Motor neuron (in vitro differentiated cells): ENCODE measurements at regions not wholly inside any gene's neighbourhood (a gene's known extent, or its start where the extent isn't known, plus 50 kb on each side); places are given as distances from the start of the nearest gene placed in this dataset.
"Not testable (repeated sequence)": the region's sequence is repeated elsewhere in the genome, so short reads cannot be mapped to it uniquely, and the experiment has no call there.

ENCODE experiments used
- ATAC-seq, 8 experiments: fragments of 200-7000 bp; cut with Tn5 transposase; replicated peaks in 6 of 8; 2 replicates each; pipeline ENCODE4 v1.8.0; 2021; ENCODE audit warnings: mild to moderate bottlenecking in 8 of 8, moderate library complexity in 8 of 8
- H3K27ac ChIP-seq, 2 donors: fragments of 250-450 bp; sonication (Bioruptor Pico); 2 replicates each; pipeline ENCODE4 v1.9.0; 2021; ENCODE audit warnings: antibody characterized with exemption in 2 of 2, mild to moderate bottlenecking in 2 of 2, moderate library complexity in 1 of 2
- H3K4me1 ChIP-seq, 2 donors: fragments of 250-450 bp; sonication (Bioruptor Pico); replicated peaks in 1 of 2; 2 replicates each; pipeline ENCODE4 v1.6.1; 2021; ENCODE audit warnings: antibody characterized with exemption in 2 of 2, mild to moderate bottlenecking in 2 of 2, moderate library complexity in 1 of 2
- H3K4me3 ChIP-seq, 5 donors: fragments of 250-450 bp; sonication (Bioruptor Pico); 2 replicates each; pipeline ENCODE4 v1.9.0; 2021; ENCODE audit warnings: antibody characterized with exemption in 5 of 5, mild to moderate bottlenecking in 5 of 5, moderate library complexity in 4 of 5
- WGBS, 10 experiments: fragments of 450-650 bp; shearing (Covaris generic); methylation state at CpG; one replicate each; pipeline ENCODE4 v1.0.0; 2022; 5-methylcytosine and 5-hydroxymethylcytosine counted together
- in situ Hi-C, 9 experiments: fragments of 400-800 bp; cut with MboI; loops; one replicate each; pipeline ENCODE4 v1.15.0; 2021; ENCODE audit warnings: low sequenced_read_pairs in 9 of 9, low pct_unique_long_range_greater_than_20kb in 2 of 9; ENCODE audit not compliant: unreplicated experiment in 9 of 9

DNA sequence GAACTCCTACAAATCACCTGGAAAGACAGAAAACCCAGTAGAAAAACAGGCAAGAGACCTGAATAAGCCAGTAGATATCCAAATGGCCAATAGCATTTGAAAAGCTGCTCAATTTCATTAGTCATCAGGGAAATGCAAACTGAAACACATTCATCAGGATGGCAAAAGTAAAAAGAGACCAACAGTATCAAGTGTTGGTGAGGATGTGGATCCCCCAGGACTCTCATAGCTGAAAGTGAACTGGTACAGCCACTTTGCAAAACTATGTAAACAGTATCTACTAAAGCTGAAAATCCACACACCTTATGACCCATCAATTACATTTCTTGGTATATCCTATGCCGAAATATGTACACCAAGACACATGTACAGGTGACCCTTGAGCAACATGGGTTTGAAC is 180.4 kb upstream of the IRF2BP2 start:
- ATAC-seq, H3K4me1 ChIP-seq, in situ Hi-C loops, H3K27ac ChIP-seq, H3K4me3 ChIP-seq: not testable (repeated sequence)
- no CpG with 5 or more reads among the region's 1 CpG for WGBS, 10 experiments

DNA sequence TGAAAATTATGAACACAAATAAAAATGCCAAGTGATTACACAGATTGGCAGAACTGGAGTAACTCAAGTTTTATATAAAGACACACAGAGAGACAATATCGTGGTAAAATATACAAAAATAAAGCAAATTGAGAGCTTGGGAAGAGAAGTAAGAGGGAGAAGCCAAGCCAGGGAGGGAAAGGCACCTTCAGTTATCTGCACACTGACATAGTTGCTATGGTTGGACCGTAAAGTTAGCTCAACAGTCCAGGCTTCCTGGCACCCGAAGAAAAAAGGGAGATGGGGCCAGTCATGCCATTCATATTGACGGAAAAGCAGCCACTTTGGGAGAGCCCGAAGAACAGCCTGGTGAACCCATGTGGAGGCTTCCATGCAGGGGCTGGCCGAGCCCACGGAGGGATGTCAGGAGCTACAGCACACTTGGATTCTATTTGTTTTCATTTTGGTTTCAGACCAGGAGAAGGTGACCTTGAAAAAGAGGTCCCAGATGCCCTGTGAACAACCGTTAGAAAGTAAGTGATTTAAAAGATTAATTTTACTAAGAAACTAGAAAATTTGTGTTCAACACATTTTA is 177.1 kb upstream of the IRF2BP2 start:
- ATAC-seq, H3K4me3 ChIP-seq, H3K27ac ChIP-seq, H3K4me1 ChIP-seq, in situ Hi-C loops: not testable (repeated sequence)
- 20 to 100% (median 91%) methylated on average over 1 to 3 of the region's 8 CpGs; no CpG with 5 or more reads in 2 of the 10 experiments for WGBS, 10 experiments

DNA sequence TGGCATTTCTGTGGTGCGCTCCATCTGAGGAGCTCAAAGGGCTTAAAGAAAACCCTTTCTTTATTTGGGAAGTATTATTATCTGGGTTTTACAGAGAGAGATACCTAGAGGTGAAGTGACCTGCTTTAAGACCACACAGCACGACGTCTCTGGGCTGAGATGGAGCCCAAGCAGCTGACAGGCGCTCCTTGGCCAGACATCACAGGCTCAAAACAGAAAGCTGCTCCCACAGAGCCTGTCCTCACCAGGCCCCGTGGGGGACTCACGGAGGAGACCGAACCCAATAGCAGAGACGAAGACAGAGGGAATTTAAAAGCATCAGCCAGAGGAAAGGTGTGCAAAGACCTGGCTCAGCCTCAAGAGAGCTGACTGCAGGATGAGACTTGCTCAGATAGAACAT is 175.9 kb upstream of the IRF2BP2 start:
- no CpG with 5 or more reads among the region's 8 CpGs for WGBS, 10 experiments
- peaks cover 0 to 10% of the 10 kb centered on the region in 2 donors for H3K4me1 ChIP-seq
- H3K27ac ChIP-seq, H3K4me3 ChIP-seq, in situ Hi-C loops, ATAC-seq: not testable (repeated sequence)

- H3K4me1 ChIP-seq = peaks cover 0 to 10% of the 10 kb centered on the region in 2 donors
Measured at GRCh38 chr1:234785471-234785919, 175.5 kb upstream of the IRF2BP2 start.

DNA sequence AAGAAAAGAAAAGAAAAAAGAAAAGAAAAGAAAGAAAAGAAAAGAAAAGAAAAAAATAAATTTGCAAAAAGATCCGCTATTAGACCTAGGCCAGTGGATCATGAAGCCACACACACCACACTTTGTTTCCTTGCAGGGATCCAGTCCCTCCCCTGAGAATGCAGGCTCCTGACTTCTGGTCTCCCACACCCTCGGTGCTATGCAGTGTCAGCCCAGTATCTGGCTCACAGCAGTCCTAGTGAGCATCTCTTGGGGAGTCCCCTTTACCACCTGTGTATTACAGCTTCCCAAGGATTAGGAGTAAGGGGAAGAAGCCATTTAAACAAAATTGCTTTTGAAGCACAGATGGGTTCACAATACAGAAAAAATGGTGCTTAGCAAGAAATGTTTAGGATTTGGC is 174.1 kb upstream of the IRF2BP2 start:
- H3K4me3 ChIP-seq, in situ Hi-C loops, H3K27ac ChIP-seq: not testable (repeated sequence)
- ATAC-seq = peak in 1 of 8 experiments; percentile 17
- WGBS, 10 experiments = 88 to 100% (median 100%) methylated on average over 1 to 2 of the region's 2 CpGs; no CpG with 5 or more reads in 3 of the 10 experiments
- peaks cover 5 to 15% of the 10 kb centered on the region in 2 donors for H3K4me1 ChIP-seq

More at GRCh38 chr1:234785471-234785919, 175.5 kb upstream of the IRF2BP2 start:
- H3K4me3 ChIP-seq, in situ Hi-C loops, H3K27ac ChIP-seq: not testable (repeated sequence)
- 80 to 100% (median 86%) methylated on average over 1 to 8 of the region's 9 CpGs; no CpG with 5 or more reads in 5 of the 10 experiments for whole genome bisulfite sequencing, 10 experiments
- ATAC-seq = peak in 2 of 8 experiments; percentile 14 to 18

DNA sequence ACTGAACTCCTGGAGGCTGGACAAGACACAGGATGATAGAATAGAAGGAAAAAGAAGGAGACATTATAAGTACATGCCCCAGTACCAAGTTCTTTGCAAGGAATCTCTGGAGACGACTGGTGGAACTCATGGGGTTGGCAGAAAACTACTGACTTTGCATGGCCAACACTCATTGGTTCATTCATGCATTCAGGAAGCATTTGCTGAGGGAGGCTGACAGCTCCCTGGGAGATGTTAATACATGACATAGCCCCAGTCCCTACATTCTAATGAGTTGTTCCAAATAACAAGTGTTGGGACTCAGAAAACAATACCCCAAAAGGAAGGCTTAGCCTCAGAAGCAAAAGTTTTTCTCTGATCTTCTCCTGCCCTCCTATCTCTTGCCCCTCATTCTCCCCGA is 172.8 kb upstream of the IRF2BP2 start:
- 7 to 86% (median 50%) methylated on average over 2 of the region's 2 CpGs for WGBS, 10 experiments
- no peak overlapping the region for H3K27ac ChIP-seq

GRCh38 chr1:234782105-234782751 is 172.2 kb upstream of the IRF2BP2 start:
- in situ Hi-C loops = no loop called here
- H3K4me1 ChIP-seq = peaks cover 5 to 15% of the 10 kb centered on the region in 2 donors
- H3K27ac ChIP-seq = no peak overlapping the region
- no peak overlapping the region for H3K4me3 ChIP-seq
- WGBS, 10 experiments = 24 to 98% (median 88%) methylated on average over 7 of the region's 7 CpGs
- ATAC-seq = peak; percentile 11 to 47 (median 20)

More for the DNA sequence above, 172.8 kb upstream of the IRF2BP2 start:
- in situ Hi-C loops = no loop called here
- Histone ChIP-seq H3K4me3 (no peak overlapping the region), H3K4me1 (peaks cover 5 to 15% of the 10 kb centered on the region in 2 donors)
- ATAC-seq = peak; percentile 13 to 98 (median 48)

DNA sequence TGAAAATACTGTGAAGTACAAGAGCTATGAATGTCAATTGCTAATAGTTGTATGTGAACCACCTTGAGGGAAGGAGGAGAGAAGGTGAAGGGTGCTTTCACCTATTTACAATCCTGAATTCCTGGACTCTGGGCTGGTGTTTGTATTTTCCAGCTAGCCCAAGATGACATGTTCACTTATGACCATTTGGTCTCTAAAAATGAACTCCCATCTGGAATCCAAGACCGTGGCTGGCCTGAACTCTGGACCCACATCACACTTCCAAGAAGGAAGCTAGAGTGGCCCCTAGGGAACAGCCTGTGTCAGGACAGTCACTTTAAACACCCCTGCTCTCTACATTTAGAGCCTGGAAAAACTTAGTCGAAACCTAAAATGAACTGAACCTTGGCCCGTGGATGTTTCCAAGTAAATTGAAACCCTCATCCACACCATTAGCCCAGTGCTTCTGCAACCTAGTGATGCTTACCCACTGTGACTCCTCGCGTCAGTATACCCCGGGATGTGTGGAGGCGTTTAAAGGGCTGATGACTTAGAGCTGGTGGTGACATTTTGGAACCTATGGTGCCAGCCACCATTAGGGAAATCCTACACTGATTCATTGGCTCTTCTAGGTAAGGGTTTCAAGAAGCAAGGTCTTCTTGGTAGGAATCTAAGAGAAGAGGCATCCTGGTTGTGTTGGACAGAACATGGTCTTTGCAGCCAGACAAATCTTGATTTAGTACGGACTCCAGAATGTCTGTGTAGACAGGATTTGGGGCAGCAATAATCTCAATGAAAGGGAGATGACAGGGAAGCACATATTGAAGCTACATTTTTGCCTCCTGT is 171.5 kb upstream of the IRF2BP2 start:
- Histone ChIP-seq H3K4me3 (no peak overlapping the region), H3K4me1 (peaks cover 13 to 21% of the 10 kb centered on the region in 2 donors), H3K27ac (no peak overlapping the region)
- peak in 1 of 8 experiments; percentile 19 for ATAC-seq
- 43 to 96% (median 92%) methylated on average over 8 of the region's 8 CpGs for WGBS, 10 experiments
- in situ Hi-C loops = no loop called here

GRCh38 chr1:234780531-234781162 is 170.7 kb upstream of the IRF2BP2 start:
- ATAC-seq = no peak
- in situ Hi-C loops = no loop called here
- Histone ChIP-seq H3K27ac (no peak overlapping the region), H3K4me3 (no peak overlapping the region), H3K4me1 (peaks cover 14 to 22% of the 10 kb centered on the region in 2 donors)
- WGBS, 10 experiments = 48 to 88% (median 78%) methylated on average over 9 to 13 of the region's 13 CpGs

DNA sequence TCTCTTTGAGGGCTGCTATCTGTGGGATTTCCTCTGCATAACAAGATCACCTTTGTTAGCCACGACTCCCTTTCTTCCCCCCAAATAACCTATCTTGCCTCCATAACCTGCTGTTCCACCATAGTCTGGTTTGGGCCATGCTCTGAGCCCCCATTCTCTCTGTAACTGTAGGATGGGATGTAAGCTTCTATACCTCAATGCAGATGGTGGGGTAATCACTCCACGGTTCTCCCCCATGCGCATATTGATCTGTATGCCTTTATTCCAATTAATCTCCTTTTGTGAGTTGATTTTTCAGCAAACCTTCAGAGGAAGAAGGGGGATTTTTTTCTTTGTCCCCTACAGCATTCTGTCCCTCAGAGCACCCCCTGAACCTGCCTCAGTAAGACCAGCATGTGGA is 170.1 kb upstream of the IRF2BP2 start:
- ATAC-seq = no peak
- no peak overlapping the region for H3K4me3 ChIP-seq
- H3K27ac ChIP-seq = no peak overlapping the region
- in situ Hi-C loops = no loop called here
- WGBS, 10 experiments = 25 to 85% (median 51%) methylated on average over 3 of the region's 3 CpGs
- H3K4me1 ChIP-seq = peaks cover 14 to 22% of the 10 kb centered on the region in 2 donors

GRCh38 chr1:234779600-234779999 is 169.6 kb upstream of the IRF2BP2 start:
- in situ Hi-C loops, H3K4me3 ChIP-seq, H3K27ac ChIP-seq, ATAC-seq: not testable (repeated sequence)
- peaks cover 14 to 22% of the 10 kb centered on the region in 2 donors for H3K4me1 ChIP-seq
- WGBS, 10 experiments = 52 to 92% (median 78%) methylated on average over 5 of the region's 5 CpGs

DNA sequence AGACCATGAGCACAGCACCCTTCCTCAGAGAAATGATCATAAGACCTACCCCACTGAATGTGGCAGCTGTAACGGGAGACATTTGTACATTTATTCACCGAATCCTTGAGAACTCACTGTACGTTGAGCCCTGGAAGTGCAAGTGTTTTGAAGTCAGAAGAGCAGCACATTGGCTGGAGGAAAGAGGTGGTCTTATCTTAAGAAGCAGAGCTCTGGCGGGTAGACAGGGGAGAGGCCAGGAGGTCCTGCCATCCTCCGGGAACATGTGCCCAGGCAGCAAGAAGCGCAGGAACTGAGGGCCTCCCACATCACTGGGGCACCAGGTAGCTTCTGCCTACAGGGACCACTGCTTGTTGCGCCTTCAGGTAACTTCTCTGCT is 169.2 kb upstream of the IRF2BP2 start:
- Histone ChIP-seq H3K27ac (no peak overlapping the region), H3K4me1 (peaks cover 14 to 22% of the 10 kb centered on the region in 2 donors), H3K4me3 (no peak overlapping the region)
- ATAC-seq = no peak
- in situ Hi-C loops = no loop called here
- WGBS, 10 experiments = 59 to 86% (median 81%) methylated on average over 7 of the region's 7 CpGs
